Aorta (tissue), 5 donors: ENCODE measurements at regions not wholly inside any gene's neighbourhood (a gene's known extent, or its start where the extent isn't known, plus 50 kb on each side); places are given as distances from the start of the nearest gene placed in this dataset.

Source experiments
- ATAC-seq: fragments of 200-7000 bp; cut with Tn5 transposase; one replicate; pipeline ENCODE4 v1.9.1; 2022; ENCODE audit warnings: moderate library complexity; ENCODE audit not compliant: low FRiP score
- DNase-seq, 2 donors: peaks; one replicate each; pipeline ENCODE4 v3.0.0-alpha.2; 2020
- H3K27ac ChIP-seq, 2 donors: one replicate each; pipeline ENCODE4 v1.5.1; 2013; ENCODE audit warnings: low read length in 2 of 2, mild to moderate bottlenecking in 2 of 2, moderate library complexity in 2 of 2, control low read depth in 1 of 2, inconsistent platforms in 1 of 2, low read depth in 1 of 2
- H3K27me3 ChIP-seq, 2 donors: one replicate each; pipeline ENCODE4 v1.6.1; 2013; ENCODE audit warnings: control low read depth in 1 of 2, low read length in 1 of 2, mild to moderate bottlenecking in 1 of 2, moderate library complexity in 1 of 2; ENCODE audit not compliant: insufficient read depth in 2 of 2, control insufficient read depth in 1 of 2
- H3K36me3 ChIP-seq, 2 donors: one replicate each; pipeline ENCODE4 v1.6.1; 2013; ENCODE audit warnings: control low read depth in 1 of 2, low read length in 1 of 2, mild to moderate bottlenecking in 1 of 2; ENCODE audit not compliant: insufficient read depth in 2 of 2, control insufficient read depth in 1 of 2
- H3K4me1 ChIP-seq, 2 donors: one replicate each; pipeline ENCODE4 v1.6.1; 2013; ENCODE audit warnings: low read length in 2 of 2, control low read depth in 1 of 2, mild to moderate bottlenecking in 1 of 2, moderate library complexity in 1 of 2; ENCODE audit not compliant: insufficient read depth in 2 of 2, control insufficient read depth in 1 of 2
- H3K4me3 ChIP-seq, 2 donors: one replicate each; pipeline ENCODE4 v1.5.1; 2013; ENCODE audit warnings: low read length in 2 of 2, control low read depth in 1 of 2, mild to moderate bottlenecking in 1 of 2
- H3K9me3 ChIP-seq: one replicate; pipeline ENCODE4 v1.6.1; 2013; ENCODE audit warnings: mild to moderate bottlenecking, low read length; ENCODE audit not compliant: control insufficient read depth
- WGBS, 2 donors: extraction: QIAGEN DNeasy Blood & Tissue Kit; methylation state at CpG; one replicate each; pipeline ENCODE4 v1.1.7; 2013; 5-methylcytosine and 5-hydroxymethylcytosine counted together
- intact Hi-C, 2 donors: fragments of 100-400 bp; cut with DNase I; formaldehyde crosslinking; loops; one replicate each; pipeline versions ENCODE4 v1.14.2 to v1.15.0; 2022
- donor health status: healthy with polysubstance abuse.
- donor health status: Bipolar disorder and iron deficiency.
- donor health status: DM: no; HTN: no; CAD: no.
- donor health status: DM: no; HTN: no; CAD: no.
- donor health status: DM: yes; HTN: yes; CAD: no.

DNA sequence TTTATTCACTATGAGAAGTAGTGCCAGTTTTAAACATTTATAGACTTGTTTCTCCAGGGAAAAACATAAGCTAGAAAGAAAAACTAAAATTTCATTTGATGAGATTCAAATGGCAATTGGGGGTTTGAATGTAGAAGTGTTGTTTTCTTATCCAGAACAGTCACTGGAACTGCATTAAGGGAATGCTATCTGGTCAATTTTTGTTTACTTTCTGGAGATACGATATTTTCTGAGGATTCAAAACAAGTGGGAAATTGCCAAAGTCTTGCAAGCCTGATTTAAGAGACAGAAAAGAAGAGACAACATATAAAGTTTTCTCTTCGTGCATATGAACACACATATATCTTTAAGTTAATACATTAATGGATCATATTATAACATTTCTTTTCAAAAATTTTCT lies 118.4 kb downstream of the NXNL2 start:
- DNase-seq (no peak), ATAC-seq (no peak)
- Histone ChIP-seq H3K27ac (no peak overlapping the region), H3K4me1 (peaks cover 4 to 5% of the 10 kb centered on the region in 2 donors), H3K9me3 (no peaks in the 10 kb centered on the region), H3K4me3 (no peak overlapping the region), H3K36me3 (no peaks in the 10 kb centered on the region), H3K27me3 (no peaks in the 10 kb centered on the region)
- intact Hi-C loops: loop anchor here in 1 of 2 donors (10.0 kb wide), 2 partner anchors 121 to 341 kb away; partner anchors contain the start of gene S1PR3
- WGBS, 2 donors: 58 to 59% methylated on average over 2 of the region's 2 CpGs

DNA sequence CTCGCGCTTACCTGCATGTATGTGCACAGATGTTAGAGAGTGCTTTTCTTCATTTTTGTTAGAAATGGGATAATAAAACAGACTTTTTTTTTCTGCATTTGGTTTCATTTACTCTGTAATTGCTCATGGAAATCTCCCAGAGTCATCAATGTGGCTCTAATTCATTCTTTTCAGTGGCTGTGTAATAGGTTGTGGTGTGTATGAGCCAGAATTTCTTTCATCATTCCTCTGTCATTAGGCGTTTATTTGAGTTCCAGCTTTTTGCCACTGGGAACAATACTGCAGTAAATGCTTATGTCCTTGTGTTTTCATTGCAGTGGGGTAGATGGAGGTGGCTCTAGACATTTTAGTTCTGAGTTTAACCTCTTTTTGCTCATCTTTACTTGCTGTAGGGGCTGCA lies 118.9 kb downstream of the NXNL2 start:
- Histone ChIP-seq H3K4me3 (no peak overlapping the region), H3K4me1 (peaks cover 4 to 5% of the 10 kb centered on the region in 2 donors), H3K27me3 (no peaks in the 10 kb centered on the region), H3K36me3 (no peaks in the 10 kb centered on the region), H3K27ac (no peak overlapping the region), H3K9me3 (no peaks in the 10 kb centered on the region)
- intact Hi-C loops: loop anchor here in 1 of 2 donors (10.0 kb wide), 2 partner anchors 121 to 341 kb away; partner anchors contain the start of gene S1PR3
- DNase-seq (no peak), ATAC-seq (no peak)
- 78 to 79% methylated on average over 3 of the region's 3 CpGs for WGBS, 2 donors

DNA sequence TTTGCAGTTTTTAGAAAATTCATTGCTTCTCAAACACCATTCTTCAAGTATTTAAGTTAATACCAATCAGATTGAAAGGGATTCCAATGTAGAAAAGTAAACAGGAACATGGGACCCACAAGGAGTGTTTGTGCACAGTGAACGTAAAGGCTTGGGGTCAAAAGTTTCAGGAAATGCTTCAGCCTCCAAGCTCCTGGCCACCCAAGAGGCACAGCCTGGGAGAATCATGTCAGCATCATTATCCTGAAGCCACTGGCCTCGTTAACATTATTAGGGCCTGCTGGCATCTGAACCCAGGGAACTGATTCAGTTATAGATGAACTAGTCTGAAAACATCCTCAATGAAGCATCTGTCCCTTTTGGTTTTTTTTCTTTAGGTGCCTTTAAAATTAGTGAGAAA lies 122.9 kb downstream of the NXNL2 start:
- no peak overlapping the region for H3K4me3 ChIP-seq
- peaks cover 3 to 4% of the 10 kb centered on the region in 2 donors for H3K4me1 ChIP-seq
- H3K27ac ChIP-seq: no peak overlapping the region
- no peaks in the 10 kb centered on the region for H3K36me3 ChIP-seq
- H3K9me3 ChIP-seq: peaks cover 1% of the 10 kb centered on the region
- intact Hi-C loops: loop anchor here in 1 of 2 donors (10.0 kb wide), 2 partner anchors 117 to 337 kb away; partner anchors contain the start of gene S1PR3
- H3K27me3 ChIP-seq: no peaks in the 10 kb centered on the region
- WGBS, 2 donors: 71 to 81% methylated on average over 2 of the region's 2 CpGs
- DNase-seq: no peak
- ATAC-seq: no peak

DNA sequence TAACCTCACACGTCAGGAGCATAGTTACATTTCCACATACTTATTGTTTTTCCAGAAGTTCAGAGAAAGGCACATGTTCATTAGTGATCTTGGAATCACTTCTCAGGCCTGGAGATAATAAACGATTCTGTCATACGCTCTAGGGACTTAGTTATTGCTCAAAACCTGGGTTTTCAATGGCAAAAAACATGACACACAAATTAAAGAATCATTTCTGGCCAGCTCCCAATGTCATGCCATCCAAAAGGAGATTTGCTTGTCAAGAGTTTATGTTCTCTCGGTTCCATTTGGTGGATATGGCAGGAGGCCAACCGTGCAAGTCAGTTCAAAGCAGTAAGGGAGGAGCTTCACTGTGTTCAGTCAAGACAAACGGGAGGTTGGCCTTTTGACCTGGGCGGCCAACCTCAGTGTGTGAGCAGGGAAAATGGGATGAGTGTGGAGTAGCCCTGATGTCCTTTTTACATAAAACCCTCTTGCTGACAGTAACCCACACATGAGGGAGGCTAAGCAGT lies 123.4 kb downstream of the NXNL2 start:
- 28 to 29% methylated on average over 7 of the region's 7 CpGs for WGBS, 2 donors
- intact Hi-C loops: loop anchor here in 1 of 2 donors (10.0 kb wide), 2 partner anchors 116 to 336 kb away; partner anchors contain the start of gene S1PR3
- no peak overlapping the region for H3K4me3 ChIP-seq
- peak; percentile 79 for ATAC-seq
- H3K27me3 ChIP-seq: no peaks in the 10 kb centered on the region
- no peak overlapping the region for H3K27ac ChIP-seq
- H3K9me3 ChIP-seq: peaks cover 1% of the 10 kb centered on the region
- no peaks in the 10 kb centered on the region for H3K36me3 ChIP-seq
- DNase-seq: no peak
- H3K4me1 ChIP-seq: peaks cover 3 to 4% of the 10 kb centered on the region in 2 donors

DNA sequence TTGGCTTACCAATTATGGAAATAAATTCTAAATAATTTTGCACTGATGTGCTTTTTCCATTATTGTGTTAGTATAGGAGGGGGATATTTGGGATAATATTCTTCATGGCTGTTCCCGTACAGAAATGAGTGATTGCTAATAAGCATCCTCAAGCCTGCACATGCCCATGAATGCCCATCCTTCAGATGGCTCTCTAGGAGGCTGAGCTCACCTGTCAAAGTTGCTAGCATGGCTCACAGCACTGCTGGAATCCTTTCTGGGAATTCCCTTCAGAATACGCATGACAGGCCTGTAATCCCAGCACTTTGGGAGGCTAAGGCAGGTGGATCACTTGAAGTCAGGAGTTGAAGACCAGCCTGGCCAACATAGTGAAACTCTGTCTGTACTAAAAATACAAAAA lies 124.1 kb downstream of the NXNL2 start:
- Histone ChIP-seq H3K36me3 (no peaks in the 10 kb centered on the region), H3K4me3 (no peak overlapping the region), H3K9me3 (peaks cover 1% of the 10 kb centered on the region), H3K27me3 (no peaks in the 10 kb centered on the region), H3K4me1 (peaks cover 0 to 1% of the 10 kb centered on the region in 2 donors), H3K27ac (no peak overlapping the region)
- no peak for DNase-seq
- 88 to 92% methylated on average over 2 of the region's 2 CpGs for WGBS, 2 donors
- no peak for ATAC-seq
- intact Hi-C loops: loop anchor here in 1 of 2 donors (10.0 kb wide), 2 partner anchors 116 to 336 kb away; partner anchors contain the start of gene S1PR3

DNA sequence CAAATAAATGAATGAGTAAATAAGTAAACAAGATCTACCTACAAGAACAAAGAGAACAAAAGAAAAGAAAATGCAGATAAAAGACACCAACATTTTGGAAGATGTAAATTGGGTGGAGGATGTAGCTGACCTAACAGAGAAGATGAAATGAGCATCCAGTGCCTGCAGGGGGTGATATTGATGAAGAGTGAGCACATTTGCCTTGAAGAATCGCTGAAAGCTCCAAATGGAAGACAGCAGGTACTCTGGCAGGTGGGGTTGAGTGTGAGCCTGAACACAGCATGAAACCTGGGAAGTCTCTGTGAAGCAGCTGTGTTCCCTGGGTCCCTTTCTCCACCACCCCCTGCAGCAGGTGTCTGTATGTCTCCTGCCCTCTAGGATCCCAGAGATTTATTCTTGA lies 125.6 kb downstream of the NXNL2 start:
- H3K4me1 ChIP-seq: no peaks in the 10 kb centered on the region
- H3K9me3 ChIP-seq: peaks cover 1% of the 10 kb centered on the region
- DNase-seq: no peak
- H3K36me3 ChIP-seq: no peaks in the 10 kb centered on the region
- intact Hi-C loops: no loop called here
- no peak for ATAC-seq
- WGBS, 2 donors: 29 to 33% methylated on average over 1 of the region's 1 CpG
- no peak overlapping the region for H3K4me3 ChIP-seq
- H3K27ac ChIP-seq: no peak overlapping the region
- H3K27me3 ChIP-seq: no peaks in the 10 kb centered on the region

DNA sequence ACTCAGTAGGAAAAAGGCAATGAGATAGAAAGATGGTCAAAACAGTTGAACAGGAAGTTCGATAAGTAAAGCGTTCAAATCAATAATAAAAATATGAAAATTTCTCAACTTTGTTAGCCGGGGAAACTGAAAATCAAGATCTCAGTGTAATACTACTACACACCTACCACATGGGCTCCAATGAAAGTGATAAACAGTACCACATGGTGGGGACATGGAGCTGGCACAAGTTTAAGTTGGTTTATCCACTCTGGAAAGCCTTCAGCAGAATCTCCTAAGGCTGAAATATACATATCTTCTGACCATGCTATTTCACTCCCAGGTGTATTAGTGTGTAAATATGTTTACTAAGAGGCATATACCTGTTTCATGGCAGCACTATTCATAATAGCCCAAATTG lies 126.8 kb downstream of the NXNL2 start:
- WGBS, 2 donors: 80 to 88% methylated on average over 3 of the region's 3 CpGs
- no peak overlapping the region for H3K4me3 ChIP-seq
- H3K27ac ChIP-seq: no peak overlapping the region
- no peaks in the 10 kb centered on the region for H3K27me3 ChIP-seq
- peaks cover 1% of the 10 kb centered on the region for H3K9me3 ChIP-seq
- no peak for ATAC-seq
- intact Hi-C loops: no loop called here
- no peak for DNase-seq
- H3K36me3 ChIP-seq: no peaks in the 10 kb centered on the region
- no peaks in the 10 kb centered on the region for H3K4me1 ChIP-seq

DNA sequence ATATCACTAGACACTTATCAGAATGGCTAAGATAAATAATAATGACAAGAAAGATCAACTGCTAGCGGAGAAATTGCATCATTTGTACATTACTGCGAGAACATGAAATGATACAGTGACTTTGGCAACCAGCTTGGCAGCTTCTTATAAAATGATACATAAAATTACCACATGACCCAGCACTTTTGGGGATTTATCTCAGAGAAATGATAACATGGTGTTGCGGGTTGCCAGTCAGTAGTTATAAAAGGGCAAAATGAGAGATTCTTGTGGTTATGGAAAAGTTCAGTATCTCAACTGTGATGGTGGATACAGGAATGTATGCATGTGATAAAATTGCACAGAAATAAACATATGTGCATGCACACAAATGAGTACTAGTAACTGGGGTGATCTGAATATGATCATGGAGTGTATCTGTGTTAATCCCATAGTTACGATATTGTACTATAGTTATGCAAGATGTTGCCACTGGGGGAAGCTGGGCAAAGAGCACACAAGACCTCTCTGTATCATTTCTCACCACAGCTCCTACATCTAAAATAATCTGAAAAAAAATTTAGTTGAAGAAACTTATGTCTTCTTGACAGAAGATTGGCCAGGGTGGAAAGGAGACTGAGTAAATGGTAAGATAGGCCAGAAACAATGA lies 128.9 kb downstream of the NXNL2 start:
- ATAC-seq (peak; percentile 62), DNase-seq (no peak)
- Histone ChIP-seq H3K27me3 (no peaks in the 10 kb centered on the region), H3K36me3 (no peaks in the 10 kb centered on the region), H3K9me3 (peaks cover 1% of the 10 kb centered on the region), H3K4me1 (no peaks in the 10 kb centered on the region), H3K4me3 (no peak overlapping the region), H3K27ac (no peak overlapping the region)
- intact Hi-C loops: no loop called here
- WGBS, 2 donors: 60 to 65% methylated on average over 4 of the region's 4 CpGs

DNA sequence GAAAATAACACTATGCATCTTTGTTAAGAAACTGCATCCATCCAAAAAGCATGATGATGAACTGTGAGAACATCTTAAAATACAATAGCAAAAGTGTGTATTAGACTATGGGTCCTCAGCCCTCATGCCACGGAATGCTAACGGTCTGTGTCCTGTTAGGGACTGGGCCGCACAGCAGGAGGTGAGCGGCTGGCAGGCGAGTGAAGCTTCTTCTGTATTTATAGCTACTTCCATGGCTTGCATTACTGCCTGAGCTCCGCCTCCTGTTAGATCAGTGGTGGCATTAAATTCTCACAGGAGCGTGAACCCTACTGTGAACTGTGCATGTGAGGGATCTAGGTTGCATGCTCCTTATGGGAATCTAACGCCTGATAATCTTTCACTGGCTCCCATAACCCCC lies 129.8 kb downstream of the NXNL2 start:
- intact Hi-C loops: no loop called here
- Histone ChIP-seq H3K9me3 (no peaks in the 10 kb centered on the region), H3K36me3 (no peaks in the 10 kb centered on the region), H3K27ac (no peak overlapping the region), H3K4me3 (no peak overlapping the region), H3K27me3 (no peaks in the 10 kb centered on the region), H3K4me1 (no peaks in the 10 kb centered on the region)
- 82 to 88% methylated on average over 8 of the region's 8 CpGs for WGBS, 2 donors
- ATAC-seq (no peak), DNase-seq (no peak)
